ACC112 (cell line): ENCODE measurements at regions not wholly inside any gene's neighbourhood (a gene's known extent, or its start where the extent isn't known, plus 50 kb on each side); places are given as distances from the start of the nearest gene placed in this dataset.

Experiments used
- H2AFZ ChIP-seq: fragments of 200-600 bp; sonication (generic); one replicate; pipeline ENCODE4 v1.6.0; 2017; ENCODE audit warnings: antibody characterized with exemption, low read length; ENCODE audit not compliant: unreplicated experiment
- H3K27ac ChIP-seq: fragments of 200-600 bp; sonication (generic); 2 replicates; pipeline ENCODE4 v1.5.1; 2014; ENCODE audit warnings: low read depth, mild to moderate bottlenecking, antibody characterized with exemption, low read length, moderate library complexity
- H3K27me3 ChIP-seq: fragments of 200-600 bp; sonication (generic); 2 replicates; pipeline ENCODE4 v1.6.1; 2014; ENCODE audit warnings: mild to moderate bottlenecking, antibody characterized with exemption, low read length, moderate library complexity, mixed read lengths; ENCODE audit not compliant: insufficient read depth
- H3K36me3 ChIP-seq: fragments of 200-600 bp; sonication (generic); 2 replicates; pipeline ENCODE4 v1.6.1; 2016; ENCODE audit warnings: mild to moderate bottlenecking, antibody characterized with exemption, low read length, moderate library complexity, mixed read lengths; ENCODE audit not compliant: insufficient read depth
- H3K4me1 ChIP-seq: fragments of 200-600 bp; sonication (generic); one replicate; pipeline ENCODE4 v1.6.1; 2016; ENCODE audit warnings: low read length, mixed read lengths; ENCODE audit not compliant: insufficient read depth, unreplicated experiment, control insufficient read depth
- H3K4me3 ChIP-seq: fragments of 200-600 bp; sonication (generic); 2 replicates; pipeline ENCODE4 v1.5.1; 2014; ENCODE audit warnings: mild to moderate bottlenecking, low read depth, low read length
- H3K79me2 ChIP-seq: fragments of 200-600 bp; sonication (generic); one replicate; pipeline ENCODE4 v1.6.0; 2016; ENCODE audit warnings: low read length; ENCODE audit not compliant: control insufficient read depth, unreplicated experiment, insufficient read depth

GRCh38 chr3:167919590-167919989 is 176.1 kb downstream of the GOLIM4 start:
- Histone ChIP-seq H3K36me3 (no peaks in the 10 kb centered on the region), H3K4me1 (no peaks in the 10 kb centered on the region), H3K27ac (no peak overlapping the region), H3K4me3 (no peak overlapping the region), H2AFZ (no peak overlapping the region), H3K27me3 (peaks cover 32% of the 10 kb centered on the region), H3K79me2 (no peaks in the 10 kb centered on the region)

GRCh38 chr3:167918686-167919085 is 177.0 kb downstream of the GOLIM4 start:
- no peaks in the 10 kb centered on the region for H3K4me1 ChIP-seq
- H3K36me3 ChIP-seq: no peaks in the 10 kb centered on the region
- no peaks in the 10 kb centered on the region for H3K79me2 ChIP-seq
- H3K27ac ChIP-seq: no peak overlapping the region
- no peak overlapping the region for H2AFZ ChIP-seq
- H3K27me3 ChIP-seq: peaks cover 23% of the 10 kb centered on the region
- H3K4me3 ChIP-seq: no peak overlapping the region

- Histone ChIP-seq H3K36me3 (no peaks in the 10 kb centered on the region), H3K79me2 (no peaks in the 10 kb centered on the region), H3K4me3 (no peak overlapping the region), H2AFZ (no peak overlapping the region), H3K4me1 (no peaks in the 10 kb centered on the region), H3K27me3 (peaks cover 19% of the 10 kb centered on the region), H3K27ac (no peak overlapping the region)
Measured at GRCh38 chr3:167918008-167918596, 177.6 kb downstream of the GOLIM4 start.

- H3K27ac ChIP-seq: no peak overlapping the region
- H3K4me3 ChIP-seq: no peak overlapping the region
- no peaks in the 10 kb centered on the region for H3K79me2 ChIP-seq
- no peaks in the 10 kb centered on the region for H3K4me1 ChIP-seq
- peaks cover 16% of the 10 kb centered on the region; the same call in 1 of the 2 replicates for H3K27me3 ChIP-seq
- no peak overlapping the region for H2AFZ ChIP-seq
- H3K36me3 ChIP-seq: no peaks in the 10 kb centered on the region
Measured at GRCh38 chr3:167913219-167913835, 177.8 kb downstream of the SERPINI1 start.

GRCh38 chr3:167909952-167910351 is 174.4 kb downstream of the SERPINI1 start:
- Histone ChIP-seq H3K4me1 (no peaks in the 10 kb centered on the region), H3K27ac (no peak overlapping the region), H3K79me2 (no peaks in the 10 kb centered on the region), H2AFZ (no peak overlapping the region), H3K4me3 (no peak overlapping the region), H3K36me3 (no peaks in the 10 kb centered on the region), H3K27me3 (peaks cover 18% of the 10 kb centered on the region; the same call in 1 of the 2 replicates)

- Histone ChIP-seq H3K27ac (no peak overlapping the region), H3K79me2 (no peaks in the 10 kb centered on the region), H3K4me3 (no peak overlapping the region), H3K27me3 (peaks cover 20% of the 10 kb centered on the region; the same call in 1 of the 2 replicates), H2AFZ (no peak overlapping the region), H3K4me1 (no peaks in the 10 kb centered on the region), H3K36me3 (no peaks in the 10 kb centered on the region)
Measured at GRCh38 chr3:167909504-167909896, 174.0 kb downstream of the SERPINI1 start.

- H3K27me3 ChIP-seq: peaks cover 26% of the 10 kb centered on the region
- no peak overlapping the region for H2AFZ ChIP-seq
- no peaks in the 10 kb centered on the region for H3K36me3 ChIP-seq
- no peak overlapping the region for H3K27ac ChIP-seq
- no peaks in the 10 kb centered on the region for H3K4me1 ChIP-seq
- no peaks in the 10 kb centered on the region for H3K79me2 ChIP-seq
- H3K4me3 ChIP-seq: no peak overlapping the region
Measured at GRCh38 chr3:167908746-167909503, 173.4 kb downstream of the SERPINI1 start.

- no peak overlapping the region for H2AFZ ChIP-seq
Measured at GRCh38 chr3:167908221-167908620, 172.7 kb downstream of the SERPINI1 start.

GRCh38 chr3:167901138-167901537 is 165.6 kb downstream of the SERPINI1 start:
- Histone ChIP-seq H3K36me3 (no peaks in the 10 kb centered on the region), H3K27ac (no peak overlapping the region), H3K27me3 (peaks cover 31% of the 10 kb centered on the region), H3K79me2 (no peaks in the 10 kb centered on the region), H3K4me3 (no peak overlapping the region), H3K4me1 (no peaks in the 10 kb centered on the region), H2AFZ (no peak overlapping the region)

More at GRCh38 chr3:167908221-167908620, 172.7 kb downstream of the SERPINI1 start:
- H3K4me3 ChIP-seq: no peak overlapping the region
- H3K27ac ChIP-seq: no peak overlapping the region
- H3K4me1 ChIP-seq: no peaks in the 10 kb centered on the region
- H3K36me3 ChIP-seq: no peaks in the 10 kb centered on the region
- H3K79me2 ChIP-seq: no peaks in the 10 kb centered on the region
- peaks cover 27% of the 10 kb centered on the region for H3K27me3 ChIP-seq

- Histone ChIP-seq H3K27ac (no peak overlapping the region), H3K79me2 (no peaks in the 10 kb centered on the region), H3K4me3 (no peak overlapping the region), H3K36me3 (no peaks in the 10 kb centered on the region), H2AFZ (no peak overlapping the region), H3K27me3 (peaks cover 25% of the 10 kb centered on the region), H3K4me1 (no peaks in the 10 kb centered on the region)
Measured at GRCh38 chr3:167899093-167899492, 163.6 kb downstream of the SERPINI1 start.
